ENCODE measurements at regions not wholly inside any gene's neighbourhood (a gene's known extent, or its start where the extent isn't known, plus 50 kb on each side); places are given as distances from the start of the nearest gene placed in this dataset.

- DNase-seq (ENCODE audit: low read depth): peak; percentile 10
- no peak overlapping the region for H3K4me3 ChIP-seq (ENCODE audit: low read length)
- no peak for TF ChIP-seq CTCF (IDR thresholded peaks at IDR 0.05; ENCODE audit: insufficient read depth, low read depth, low read length, missing control alignments)
Measured at GRCh38 chr12:86456241-86456640, 200.1 kb upstream of the MGAT4C start.

- no peak for TF ChIP-seq CTCF (IDR thresholded peaks at IDR 0.05; ENCODE audit: insufficient read depth, low read depth, low read length, missing control alignments)
- no peak for DNase-seq (ENCODE audit: low read depth)
- H3K4me3 ChIP-seq (ENCODE audit: low read length): no peak overlapping the region
Measured at GRCh38 chr12:86445356-86445755, 189.2 kb upstream of the MGAT4C start.

GRCh38 chr12:86435053-86435452, 178.9 kb upstream of the MGAT4C start:
- no peak for DNase-seq (ENCODE audit: low read depth)
- TF ChIP-seq CTCF (IDR thresholded peaks at IDR 0.05; ENCODE audit: insufficient read depth, low read depth, low read length, missing control alignments): no peak
- H3K4me3 ChIP-seq (ENCODE audit: low read length): no peak overlapping the region

GRCh38 chr12:86429824-86430223, 173.6 kb upstream of the MGAT4C start:
- no peak for DNase-seq (ENCODE audit: low read depth)
- TF ChIP-seq CTCF (IDR thresholded peaks at IDR 0.05; ENCODE audit: insufficient read depth, low read depth, low read length, missing control alignments): no peak
- H3K4me3 ChIP-seq (ENCODE audit: low read length): no peak overlapping the region

GRCh38 chr12:86421333-86421732, 165.1 kb upstream of the MGAT4C start:
- no peak overlapping the region for H3K4me3 ChIP-seq (ENCODE audit: low read length)
- no peak for TF ChIP-seq CTCF (IDR thresholded peaks at IDR 0.05; ENCODE audit: insufficient read depth, low read depth, low read length, missing control alignments)
- no peak for DNase-seq (ENCODE audit: low read depth)

- no peak for TF ChIP-seq CTCF (IDR thresholded peaks at IDR 0.05; ENCODE audit: insufficient read depth, low read depth, low read length, missing control alignments)
- H3K4me3 ChIP-seq (ENCODE audit: low read length): no peak overlapping the region
- no peak for DNase-seq (ENCODE audit: low read depth)
Measured at GRCh38 chr12:86414201-86414600, 158.0 kb upstream of the MGAT4C start.

- DNase-seq (ENCODE audit: low read depth): no peak
- H3K4me3 ChIP-seq (ENCODE audit: low read length): no peak overlapping the region
- TF ChIP-seq CTCF (IDR thresholded peaks at IDR 0.05; ENCODE audit: insufficient read depth, low read depth, low read length, missing control alignments): no peak
Measured at GRCh38 chr12:86411710-86412109, 155.5 kb upstream of the MGAT4C start.
